Activated CD4-positive, alpha-beta memory T cell treated with anti-CD3 and anti-CD28 coated beads for 36 hours (primary cell): ENCODE measurements at regions not wholly inside any gene's neighbourhood (a gene's known extent, or its start where the extent isn't known, plus 50 kb on each side); places are given as distances from the start of the nearest gene placed in this dataset.

Source experiments
- CTCF ChIA-PET: fragments of 350-600 bp; sonication (Branson Sonifier 250); formaldehyde crosslinking; loops from one replicate; lab custom pipeline; 2021; ENCODE audit warnings: antibody characterized with exemption, inconsistent platforms; lab: Charles Lee
- POLR2A ChIA-PET: fragments of 350-600 bp; sonication (Branson Sonifier 250); formaldehyde crosslinking; loops from one replicate; lab custom pipeline; 2021; ENCODE audit warnings: antibody characterized with exemption; lab: Charles Lee
- DNase-seq: peaks from one replicate; pipeline ENCODE4 v3.0.0-alpha.2; 2020
- H3K27ac Mint-ChIP-seq: one replicate; pipeline ENCODE4 v1.8.0; 2021; ENCODE audit warnings: mixed read lengths
- H3K27me3 Mint-ChIP-seq: one replicate; pipeline ENCODE4 v1.8.0; 2021; ENCODE audit warnings: mixed read lengths
- H3K36me3 Mint-ChIP-seq: one replicate; pipeline ENCODE4 v1.8.0; 2021; ENCODE audit warnings: mixed read lengths
- H3K4me1 Mint-ChIP-seq: one replicate; pipeline ENCODE4 v1.8.0; 2021; ENCODE audit warnings: low read depth, mixed read lengths
- H3K4me3 Mint-ChIP-seq: one replicate; pipeline ENCODE4 v1.8.0; 2021; ENCODE audit warnings: mild to moderate bottlenecking, mixed read lengths
- H3K9me3 Mint-ChIP-seq: one replicate; pipeline ENCODE4 v1.8.0; 2021; ENCODE audit warnings: mixed read lengths
- intact Hi-C: fragments of 100-400 bp; cut with micrococcal nuclease; formaldehyde crosslinking; loops from one replicate; pipeline ENCODE4 v1.15.1; 2023

- H3K27ac Mint-ChIP-seq: no peak overlapping the region
- ChIA-PET POLR2A (no interaction called here), CTCF (no interaction called here)
- H3K36me3 Mint-ChIP-seq: no peaks in the 10 kb centered on the region
- H3K9me3 Mint-ChIP-seq: peaks cover 6% of the 10 kb centered on the region
- no peak overlapping the region for H3K4me3 Mint-ChIP-seq
- no peaks in the 10 kb centered on the region for H3K27me3 Mint-ChIP-seq
- H3K4me1 Mint-ChIP-seq: no peaks in the 10 kb centered on the region
- intact Hi-C loops: no loop called here
- no peak for DNase-seq
These were observed 78.2 kb upstream of the FGGY start for GRCh38 chr1:59218521-59219236.

GRCh38 chr1:59219916-59220315 lies 77.0 kb upstream of the FGGY start:
- intact Hi-C loops: no loop called here
- Mint-ChIP-seq H3K36me3 (no peaks in the 10 kb centered on the region), H3K4me3 (no peak overlapping the region), H3K27ac (no peak overlapping the region), H3K27me3 (no peaks in the 10 kb centered on the region), H3K4me1 (no peaks in the 10 kb centered on the region), H3K9me3 (peaks cover 6% of the 10 kb centered on the region)
- POLR2A ChIA-PET: no interaction called here
- CTCF ChIA-PET: no interaction called here
- no peak for DNase-seq

- no peak overlapping the region for H3K27ac Mint-ChIP-seq
- peaks cover 6% of the 10 kb centered on the region for H3K9me3 Mint-ChIP-seq
- H3K36me3 Mint-ChIP-seq: no peaks in the 10 kb centered on the region
- no peak overlapping the region for H3K4me3 Mint-ChIP-seq
- no peaks in the 10 kb centered on the region for H3K27me3 Mint-ChIP-seq
- CTCF ChIA-PET: no interaction called here
- no peaks in the 10 kb centered on the region for H3K4me1 Mint-ChIP-seq
- intact Hi-C loops: no loop called here
- POLR2A ChIA-PET: no interaction called here
- DNase-seq: no peak
These were observed 76.5 kb upstream of the FGGY start for GRCh38 chr1:59220356-59220755.

GRCh38 chr1:59223198-59223597 lies 73.7 kb upstream of the FGGY start:
- no peaks in the 10 kb centered on the region for H3K9me3 Mint-ChIP-seq
- ChIA-PET CTCF (interaction anchor here (1.2 kb wide), 1 partner anchor 476 kb away, joined by 4 read pairs; no protein-coding TSS in a partner anchor), POLR2A (no interaction called here)
- H3K4me3 Mint-ChIP-seq: no peak overlapping the region
- H3K27me3 Mint-ChIP-seq: no peaks in the 10 kb centered on the region
- no peak overlapping the region for H3K27ac Mint-ChIP-seq
- H3K4me1 Mint-ChIP-seq: no peaks in the 10 kb centered on the region
- no peak for DNase-seq
- intact Hi-C loops: no loop called here
- no peaks in the 10 kb centered on the region for H3K36me3 Mint-ChIP-seq

- no peaks in the 10 kb centered on the region for H3K4me1 Mint-ChIP-seq
- no peaks in the 10 kb centered on the region for H3K27me3 Mint-ChIP-seq
- intact Hi-C loops: no loop called here
- no peak overlapping the region for H3K4me3 Mint-ChIP-seq
- ChIA-PET CTCF (interaction anchor here (1.2 to 1.9 kb wide), 2 partner anchors 475 kb away, joined by 4 to 6 read pairs; no protein-coding TSS in a partner anchor), POLR2A (no interaction called here)
- no peaks in the 10 kb centered on the region for H3K9me3 Mint-ChIP-seq
- no peak for DNase-seq
- H3K36me3 Mint-ChIP-seq: no peaks in the 10 kb centered on the region
- H3K27ac Mint-ChIP-seq: no peak overlapping the region
These were observed 72.8 kb upstream of the FGGY start for GRCh38 chr1:59223989-59224634.

- Mint-ChIP-seq H3K36me3 (no peaks in the 10 kb centered on the region), H3K27ac (no peak overlapping the region), H3K27me3 (no peaks in the 10 kb centered on the region), H3K4me1 (no peaks in the 10 kb centered on the region), H3K9me3 (no peaks in the 10 kb centered on the region), H3K4me3 (no peak overlapping the region)
- CTCF ChIA-PET: interaction anchor here (1.9 kb wide), 1 partner anchor 473 kb away, joined by 6 read pairs; no protein-coding TSS in a partner anchor
- intact Hi-C loops: no loop called here
- DNase-seq: no peak
- POLR2A ChIA-PET: no interaction called here
These were observed 71.1 kb upstream of the FGGY start for GRCh38 chr1:59225594-59226316.

- H3K27me3 Mint-ChIP-seq: no peaks in the 10 kb centered on the region
- POLR2A ChIA-PET: no interaction called here
- intact Hi-C loops: no loop called here
These were observed 67.8 kb upstream of the FGGY start for GRCh38 chr1:59229138-59229537.

GRCh38 chr1:59230622-59231021 lies 66.3 kb upstream of the FGGY start:
- POLR2A ChIA-PET: no interaction called here

More at GRCh38 chr1:59229138-59229537, 67.8 kb upstream of the FGGY start:
- CTCF ChIA-PET: no interaction called here
- Mint-ChIP-seq H3K27ac (no peak overlapping the region), H3K9me3 (no peaks in the 10 kb centered on the region), H3K36me3 (no peaks in the 10 kb centered on the region), H3K4me1 (no peaks in the 10 kb centered on the region), H3K4me3 (no peak overlapping the region)
- DNase-seq: no peak

GRCh38 chr1:59232216-59232615 lies 64.7 kb upstream of the FGGY start:
- no peaks in the 10 kb centered on the region for H3K4me1 Mint-ChIP-seq
- intact Hi-C loops: no loop called here
- H3K9me3 Mint-ChIP-seq: no peaks in the 10 kb centered on the region
- CTCF ChIA-PET: no interaction called here
- POLR2A ChIA-PET: no interaction called here
- no peaks in the 10 kb centered on the region for H3K27me3 Mint-ChIP-seq
- no peak overlapping the region for H3K27ac Mint-ChIP-seq
- H3K4me3 Mint-ChIP-seq: no peak overlapping the region
- DNase-seq: no peak
- H3K36me3 Mint-ChIP-seq: no peaks in the 10 kb centered on the region

More at GRCh38 chr1:59230622-59231021, 66.3 kb upstream of the FGGY start:
- no peaks in the 10 kb centered on the region for H3K27me3 Mint-ChIP-seq
- no peaks in the 10 kb centered on the region for H3K4me1 Mint-ChIP-seq
- CTCF ChIA-PET: interaction anchor here (0.5 kb wide), 1 partner anchor 431 kb away, joined by 3 read pairs; no protein-coding TSS in a partner anchor
- H3K9me3 Mint-ChIP-seq: no peaks in the 10 kb centered on the region
- DNase-seq: no peak
- no peak overlapping the region for H3K27ac Mint-ChIP-seq
- H3K36me3 Mint-ChIP-seq: no peaks in the 10 kb centered on the region
- intact Hi-C loops: no loop called here
- no peak overlapping the region for H3K4me3 Mint-ChIP-seq

- H3K27ac Mint-ChIP-seq: no peak overlapping the region
- DNase-seq: no peak
- no peak overlapping the region for H3K4me3 Mint-ChIP-seq
- POLR2A ChIA-PET: no interaction called here
- H3K36me3 Mint-ChIP-seq: no peaks in the 10 kb centered on the region
- H3K4me1 Mint-ChIP-seq: no peaks in the 10 kb centered on the region
- intact Hi-C loops: no loop called here
- no peaks in the 10 kb centered on the region for H3K27me3 Mint-ChIP-seq
- CTCF ChIA-PET: no interaction called here
- no peaks in the 10 kb centered on the region for H3K9me3 Mint-ChIP-seq
These were observed 63.5 kb upstream of the FGGY start for GRCh38 chr1:59233444-59233843.

- no peaks in the 10 kb centered on the region for H3K4me1 Mint-ChIP-seq
- DNase-seq: no peak
- peaks cover 1% of the 10 kb centered on the region for H3K27me3 Mint-ChIP-seq
- H3K27ac Mint-ChIP-seq: no peak overlapping the region
- POLR2A ChIA-PET: no interaction called here
- no peaks in the 10 kb centered on the region for H3K36me3 Mint-ChIP-seq
- no peak overlapping the region for H3K4me3 Mint-ChIP-seq
- H3K9me3 Mint-ChIP-seq: no peaks in the 10 kb centered on the region
- CTCF ChIA-PET: no interaction called here
- intact Hi-C loops: no loop called here
These were observed 60.0 kb upstream of the FGGY start for GRCh38 chr1:59236721-59237545.

- intact Hi-C loops: no loop called here
- Mint-ChIP-seq H3K27ac (no peak overlapping the region), H3K9me3 (no peaks in the 10 kb centered on the region), H3K27me3 (peaks cover 1% of the 10 kb centered on the region), H3K36me3 (no peaks in the 10 kb centered on the region), H3K4me3 (no peak overlapping the region), H3K4me1 (no peaks in the 10 kb centered on the region)
- ChIA-PET CTCF (no interaction called here), POLR2A (no interaction called here)
- no peak for DNase-seq
These were observed 59.0 kb upstream of the FGGY start for GRCh38 chr1:59237900-59238299.
